ENCODE measurements at regions not wholly inside any gene's neighbourhood (a gene's known extent, or its start where the extent isn't known, plus 50 kb on each side); places are given as distances from the start of the nearest gene placed in this dataset.

GRCh38 chr2:172230332-172230888 is 127.7 kb upstream of the DLX2 start:
- TF ChIP-seq POLR2A (IDR thresholded peaks at IDR 0.05; ENCODE audit: low read length): no peak
- TF ChIP-seq GATA1 (IDR thresholded peaks at IDR 0.05; ENCODE audit: low read depth, low read length): no peak
